ENCODE measurements at regions not wholly inside any gene's neighbourhood (a gene's known extent, or its start where the extent isn't known, plus 50 kb on each side); places are given as distances from the start of the nearest gene placed in this dataset.

GRCh38 chr6:203661-204060, 88.6 kb upstream of the DUSP22 start:
- Mint-ChIP-seq H3K4me1 (peaks cover 0 to 1% (median under 1%) of the 10 kb centered on the region in 3 donors), H3K4me3 (no peak overlapping the region), H3K36me3 (no peaks in the 10 kb centered on the region), H3K27me3 (no peaks in the 10 kb centered on the region), H3K9me3 (no peaks in the 10 kb centered on the region), H3K27ac (no peak overlapping the region)
- Histone ChIP-seq H3K36me3 (ENCODE audit: control insufficient read depth in 2 of 2, extremely low read depth in 1 of 2, insufficient read depth in 1 of 2, low read length in 1 of 2) (no peaks in the 10 kb centered on the region), H3K9me3 (no peaks in the 10 kb centered on the region), H3K4me3 (ENCODE audit: control insufficient read depth in 1 of 2, extremely low read depth in 1 of 2, low read length in 1 of 2) (no peak overlapping the region), H3K27ac (ENCODE audit: low read length) (no peak overlapping the region), H3K4me1 (ENCODE audit: control insufficient read depth in 1 of 2, extremely low read depth in 1 of 2, insufficient read depth in 2 of 2, low read length in 2 of 2) (peaks cover 0 to under 1% of the 10 kb centered on the region in 2 experiments), H3K27me3 (replicated peaks in 1 of 2; ENCODE audit: control insufficient read depth in 2 of 2, extremely low read depth in 1 of 2, insufficient read depth in 2 of 2, low read length in 1 of 2) (peaks cover 0 to under 1% of the 10 kb centered on the region in 2 experiments)
- DNase-seq (no peak), ATAC-seq (replicated peaks in 1 of 4) (no peak)
- 87% methylated on average over 6 of the region's 9 CpGs for WGBS (ENCODE audit: insufficient coverage)
- CTCF ChIA-PET: no interaction called here
- POLR2A ChIA-PET: no interaction called here

- Mint-ChIP-seq H3K36me3 (no peaks in the 10 kb centered on the region), H3K27ac (no peak overlapping the region), H3K9me3 (no peaks in the 10 kb centered on the region), H3K27me3 (peaks cover 0 to 4% of the 10 kb centered on the region in 2 donors), H3K4me1 (peaks cover 17 to 21% (median 18%) of the 10 kb centered on the region in 3 donors), H3K4me3 (no peak overlapping the region)
- ChIA-PET CTCF (no interaction called here), POLR2A (no interaction called here)
- Histone ChIP-seq H3K27me3 (replicated peaks in 1 of 2; ENCODE audit: control insufficient read depth in 2 of 2, extremely low read depth in 1 of 2, insufficient read depth in 2 of 2, low read length in 1 of 2) (peaks cover 0 to 11% of the 10 kb centered on the region in 2 experiments), H3K4me1 (ENCODE audit: control insufficient read depth in 1 of 2, extremely low read depth in 1 of 2, insufficient read depth in 2 of 2, low read length in 2 of 2) (peaks cover 0 to 22% of the 10 kb centered on the region in 2 experiments), H3K9me3 (no peaks in the 10 kb centered on the region), H3K4me3 (ENCODE audit: control insufficient read depth in 1 of 2, extremely low read depth in 1 of 2, low read length in 1 of 2) (no peak overlapping the region), H3K27ac (ENCODE audit: low read length) (no peak overlapping the region), H3K36me3 (ENCODE audit: control insufficient read depth in 2 of 2, extremely low read depth in 1 of 2, insufficient read depth in 1 of 2, low read length in 1 of 2) (no peaks in the 10 kb centered on the region)
- WGBS (ENCODE audit: insufficient coverage): 98% methylated on average over 6 of the region's 12 CpGs
- no peak for ATAC-seq (replicated peaks in 1 of 4)
- no peak for DNase-seq
These were observed 86.0 kb upstream of the DUSP22 start for GRCh38 chr6:206264-206663.

- peaks cover 0 to 4% of the 10 kb centered on the region in 2 donors for H3K27me3 Mint-ChIP-seq
- peaks cover 17 to 21% (median 18%) of the 10 kb centered on the region in 3 donors for H3K4me1 Mint-ChIP-seq
- H3K36me3 ChIP-seq (ENCODE audit: control insufficient read depth in 2 of 2, extremely low read depth in 1 of 2, insufficient read depth in 1 of 2, low read length in 1 of 2): no peaks in the 10 kb centered on the region
- no peaks in the 10 kb centered on the region for H3K9me3 Mint-ChIP-seq
- H3K4me3 ChIP-seq (ENCODE audit: control insufficient read depth in 1 of 2, extremely low read depth in 1 of 2, low read length in 1 of 2): no peak overlapping the region
- CTCF ChIA-PET: no interaction called here
- H3K36me3 Mint-ChIP-seq: no peaks in the 10 kb centered on the region
- no peak overlapping the region for H3K27ac ChIP-seq (ENCODE audit: low read length)
- H3K27ac Mint-ChIP-seq: no peak overlapping the region
- H3K4me1 ChIP-seq (ENCODE audit: control insufficient read depth in 1 of 2, extremely low read depth in 1 of 2, insufficient read depth in 2 of 2, low read length in 2 of 2): peaks cover 0 to 22% of the 10 kb centered on the region in 2 experiments
- no peaks in the 10 kb centered on the region for H3K9me3 ChIP-seq
- peaks cover 0 to 11% of the 10 kb centered on the region in 2 experiments for H3K27me3 ChIP-seq (replicated peaks in 1 of 2; ENCODE audit: control insufficient read depth in 2 of 2, extremely low read depth in 1 of 2, insufficient read depth in 2 of 2, low read length in 1 of 2)
- ATAC-seq (replicated peaks in 1 of 4) (no peak), DNase-seq (no peak)
- whole genome bisulfite sequencing (ENCODE audit: insufficient coverage): 73% methylated on average over 7 of the region's 12 CpGs
- no peak overlapping the region for H3K4me3 Mint-ChIP-seq
- POLR2A ChIA-PET: no interaction called here
These were observed 83.9 kb upstream of the DUSP22 start for GRCh38 chr6:208364-208763.

- no peak overlapping the region for H3K27ac Mint-ChIP-seq
- H3K9me3 Mint-ChIP-seq: no peaks in the 10 kb centered on the region
- H3K27me3 Mint-ChIP-seq: peaks cover 0 to 4% of the 10 kb centered on the region in 2 donors
- ATAC-seq (replicated peaks in 1 of 4): no peak
- Histone ChIP-seq H3K27me3 (replicated peaks in 1 of 2; ENCODE audit: control insufficient read depth in 2 of 2, extremely low read depth in 1 of 2, insufficient read depth in 2 of 2, low read length in 1 of 2) (peaks cover 0 to 11% of the 10 kb centered on the region in 2 experiments), H3K27ac (ENCODE audit: low read length) (no peak overlapping the region), H3K4me3 (ENCODE audit: control insufficient read depth in 1 of 2, extremely low read depth in 1 of 2, low read length in 1 of 2) (peak overlapping the region in 1 of 2 donors; percentile 69), H3K4me1 (ENCODE audit: control insufficient read depth in 1 of 2, extremely low read depth in 1 of 2, insufficient read depth in 2 of 2, low read length in 2 of 2) (peaks cover 0 to 22% of the 10 kb centered on the region in 2 experiments), H3K36me3 (ENCODE audit: control insufficient read depth in 2 of 2, extremely low read depth in 1 of 2, insufficient read depth in 1 of 2, low read length in 1 of 2) (no peaks in the 10 kb centered on the region), H3K9me3 (no peaks in the 10 kb centered on the region)
- peaks cover 17 to 21% (median 18%) of the 10 kb centered on the region in 3 donors for H3K4me1 Mint-ChIP-seq
- 80% methylated on average over 2 of the region's 7 CpGs for WGBS (ENCODE audit: insufficient coverage)
- peak overlapping the region; percentile 83 to 92 (median 85) for H3K4me3 Mint-ChIP-seq
- H3K36me3 Mint-ChIP-seq: no peaks in the 10 kb centered on the region
- CTCF ChIA-PET: no interaction called here
- POLR2A ChIA-PET: no interaction called here
- no peak for DNase-seq
These were observed 83.3 kb upstream of the DUSP22 start for GRCh38 chr6:208938-209337.

GRCh38 chr6:209432-210103, 82.7 kb upstream of the DUSP22 start:
- H3K36me3 ChIP-seq (ENCODE audit: control insufficient read depth in 2 of 2, extremely low read depth in 1 of 2, insufficient read depth in 1 of 2, low read length in 1 of 2): no peaks in the 10 kb centered on the region
- WGBS (ENCODE audit: insufficient coverage): 33% methylated on average over 20 of the region's 27 CpGs
- H3K4me3 Mint-ChIP-seq: peak overlapping the region; percentile 83 to 92 (median 85)
- H3K4me3 ChIP-seq (ENCODE audit: control insufficient read depth in 1 of 2, extremely low read depth in 1 of 2, low read length in 1 of 2): peak overlapping the region in 1 of 2 donors; percentile 69
- CTCF ChIA-PET: no interaction called here
- POLR2A ChIA-PET: no interaction called here
- peak; percentile 66 to 78 (median 68) for ATAC-seq (replicated peaks in 1 of 4)
- no peaks in the 10 kb centered on the region for H3K9me3 ChIP-seq
- H3K4me1 Mint-ChIP-seq: peaks cover 17 to 24% (median 18%) of the 10 kb centered on the region in 3 donors
- peaks cover 0 to 22% of the 10 kb centered on the region in 2 experiments for H3K4me1 ChIP-seq (ENCODE audit: control insufficient read depth in 1 of 2, extremely low read depth in 1 of 2, insufficient read depth in 2 of 2, low read length in 2 of 2)
- peaks cover 0 to 11% of the 10 kb centered on the region in 2 experiments for H3K27me3 ChIP-seq (replicated peaks in 1 of 2; ENCODE audit: control insufficient read depth in 2 of 2, extremely low read depth in 1 of 2, insufficient read depth in 2 of 2, low read length in 1 of 2)
- H3K27ac Mint-ChIP-seq: peak overlapping the region; percentile 53 to 74
- no peaks in the 10 kb centered on the region for H3K9me3 Mint-ChIP-seq
- peak in 19 of 35 experiments; percentile 14 to 53 (median 26) for DNase-seq
- no peaks in the 10 kb centered on the region for H3K36me3 Mint-ChIP-seq
- H3K27ac ChIP-seq (ENCODE audit: low read length): peak overlapping the region; percentile 4
- peaks cover 0 to 4% of the 10 kb centered on the region in 2 donors for H3K27me3 Mint-ChIP-seq

- peaks cover 0 to 11% of the 10 kb centered on the region in 2 experiments for H3K27me3 ChIP-seq (replicated peaks in 1 of 2; ENCODE audit: control insufficient read depth in 2 of 2, extremely low read depth in 1 of 2, insufficient read depth in 2 of 2, low read length in 1 of 2)
- Mint-ChIP-seq H3K27me3 (peaks cover 0 to 4% of the 10 kb centered on the region in 2 donors), H3K36me3 (no peaks in the 10 kb centered on the region), H3K27ac (peak overlapping the region; percentile 53 to 74), H3K4me3 (peak overlapping the region; percentile 83 to 92 (median 85)), H3K4me1 (peaks cover 18 to 28% (median 20%) of the 10 kb centered on the region in 3 donors), H3K9me3 (no peaks in the 10 kb centered on the region)
- H3K9me3 ChIP-seq: no peaks in the 10 kb centered on the region
- ATAC-seq (replicated peaks in 1 of 4): no peak
- POLR2A ChIA-PET: no interaction called here
- 70% methylated on average over 6 of the region's 7 CpGs for WGBS (ENCODE audit: insufficient coverage)
- H3K4me3 ChIP-seq (ENCODE audit: control insufficient read depth in 1 of 2, extremely low read depth in 1 of 2, low read length in 1 of 2): peak overlapping the region in 1 of 2 donors; percentile 69
- no peaks in the 10 kb centered on the region for H3K36me3 ChIP-seq (ENCODE audit: control insufficient read depth in 2 of 2, extremely low read depth in 1 of 2, insufficient read depth in 1 of 2, low read length in 1 of 2)
- no peak for DNase-seq
- peak overlapping the region; percentile 4 for H3K27ac ChIP-seq (ENCODE audit: low read length)
- CTCF ChIA-PET: no interaction called here
- H3K4me1 ChIP-seq (ENCODE audit: control insufficient read depth in 1 of 2, extremely low read depth in 1 of 2, insufficient read depth in 2 of 2, low read length in 2 of 2): peaks cover 0 to 22% of the 10 kb centered on the region in 2 experiments
These were observed 82.2 kb upstream of the DUSP22 start for GRCh38 chr6:210104-210456.

All from T-cell (primary cell).